ENCODE measurements at regions not wholly inside any gene's neighbourhood (a gene's known extent, or its start where the extent isn't known, plus 50 kb on each side); places are given as distances from the start of the nearest gene placed in this dataset.

DNA sequence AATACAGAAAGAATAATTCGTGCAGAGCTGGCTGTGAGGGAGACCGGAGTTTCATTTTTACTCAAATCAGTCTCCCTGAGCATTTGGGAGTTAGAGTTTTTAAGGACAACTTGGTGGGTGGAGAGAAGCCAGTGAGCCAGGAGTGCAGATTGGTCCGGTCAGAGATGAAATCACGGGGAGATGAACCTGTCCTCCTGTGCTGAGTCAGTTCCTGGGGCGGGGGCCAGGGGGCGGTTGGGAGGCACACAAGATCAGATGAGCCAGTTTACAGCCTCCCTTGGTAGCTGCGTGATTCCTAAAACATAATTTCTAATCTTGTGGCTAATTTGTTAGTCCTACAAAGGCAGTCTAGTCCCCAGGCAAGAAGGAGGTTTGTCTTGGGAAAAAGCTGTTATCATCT lies 1267.9 kb downstream of the AMY1C start:
- no peak for DNase-seq (ENCODE audit: low read depth)
- TF ChIP-seq, protein P1, sequence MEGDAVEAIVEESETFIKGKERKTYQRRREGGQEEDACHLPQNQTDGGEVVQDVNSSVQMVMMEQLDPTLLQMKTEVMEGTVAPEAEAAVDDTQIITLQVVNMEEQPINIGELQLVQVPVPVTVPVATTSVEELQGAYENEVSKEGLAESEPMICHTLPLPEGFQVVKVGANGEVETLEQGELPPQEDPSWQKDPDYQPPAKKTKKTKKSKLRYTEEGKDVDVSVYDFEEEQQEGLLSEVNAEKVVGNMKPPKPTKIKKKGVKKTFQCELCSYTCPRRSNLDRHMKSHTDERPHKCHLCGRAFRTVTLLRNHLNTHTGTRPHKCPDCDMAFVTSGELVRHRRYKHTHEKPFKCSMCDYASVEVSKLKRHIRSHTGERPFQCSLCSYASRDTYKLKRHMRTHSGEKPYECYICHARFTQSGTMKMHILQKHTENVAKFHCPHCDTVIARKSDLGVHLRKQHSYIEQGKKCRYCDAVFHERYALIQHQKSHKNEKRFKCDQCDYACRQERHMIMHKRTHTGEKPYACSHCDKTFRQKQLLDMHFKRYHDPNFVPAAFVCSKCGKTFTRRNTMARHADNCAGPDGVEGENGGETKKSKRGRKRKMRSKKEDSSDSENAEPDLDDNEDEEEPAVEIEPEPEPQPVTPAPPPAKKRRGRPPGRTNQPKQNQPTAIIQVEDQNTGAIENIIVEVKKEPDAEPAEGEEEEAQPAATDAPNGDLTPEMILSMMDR (IDR thresholded peaks at IDR 0.05; ENCODE audit: low read length, missing control alignments): no peak
- no peak overlapping the region for H3K4me3 ChIP-seq (replicated peaks; ENCODE audit: low read depth, low read length)

DNA sequence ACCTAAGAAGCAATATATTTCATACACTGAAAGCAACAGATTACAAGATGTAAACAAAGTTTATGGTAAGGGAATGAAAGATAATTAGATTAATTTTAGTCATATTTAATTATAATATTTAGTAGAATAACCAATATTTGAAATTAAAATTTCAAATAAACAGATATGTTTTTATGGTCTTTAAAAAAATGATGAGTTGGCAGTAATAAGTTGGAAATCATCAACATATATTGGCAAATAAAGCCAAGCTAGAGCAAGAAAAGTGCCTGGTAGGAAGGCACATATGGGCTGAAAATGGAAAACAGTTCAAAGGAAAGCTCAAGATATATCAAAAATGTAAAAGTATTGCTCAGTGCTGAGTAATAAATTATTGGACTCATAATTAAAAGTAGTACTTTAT lies 1274.0 kb downstream of the AMY1C start:
- H3K4me3 ChIP-seq (replicated peaks; ENCODE audit: low read depth, low read length): no peak overlapping the region
- DNase-seq (ENCODE audit: low read depth): no peak
- TF ChIP-seq, protein P1 (IDR thresholded peaks at IDR 0.05; ENCODE audit: low read length, missing control alignments): no peak

DNA sequence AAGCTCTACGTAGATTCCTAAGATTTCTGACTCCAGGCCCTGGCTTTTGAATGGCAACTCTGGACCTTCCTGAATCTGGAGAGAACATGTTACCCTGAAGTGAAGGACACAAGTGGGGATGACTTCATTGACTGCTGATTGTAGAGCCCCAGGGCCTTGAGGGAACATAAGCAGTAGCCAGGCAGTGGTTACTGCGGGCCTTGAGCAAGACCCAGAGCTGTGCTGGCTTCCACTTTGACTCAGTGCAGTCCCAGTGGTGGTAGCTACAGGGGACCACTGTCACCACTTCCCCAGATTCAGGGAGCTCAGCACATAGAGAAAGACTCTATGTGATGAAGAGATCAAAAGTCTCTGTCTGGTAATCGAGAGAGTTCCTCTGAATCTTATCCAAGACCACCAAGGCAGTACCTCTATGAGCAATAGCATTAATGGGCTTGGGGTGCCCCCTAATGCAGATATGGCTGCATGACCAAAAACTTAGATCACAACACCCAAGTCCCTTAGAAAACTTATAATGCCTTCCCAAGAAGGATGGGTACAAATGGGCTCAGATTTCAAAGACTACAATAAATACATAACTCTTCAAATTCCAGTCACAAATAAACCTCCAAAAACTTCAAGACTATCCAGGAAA lies 1278.3 kb downstream of the AMY1C start:
- TF ChIP-seq, protein P1 (IDR thresholded peaks at IDR 0.05; ENCODE audit: low read length, missing control alignments): no peak
- no peak for DNase-seq (ENCODE audit: low read depth)
- no peak overlapping the region for H3K4me3 ChIP-seq (replicated peaks; ENCODE audit: low read depth, low read length)

DNA sequence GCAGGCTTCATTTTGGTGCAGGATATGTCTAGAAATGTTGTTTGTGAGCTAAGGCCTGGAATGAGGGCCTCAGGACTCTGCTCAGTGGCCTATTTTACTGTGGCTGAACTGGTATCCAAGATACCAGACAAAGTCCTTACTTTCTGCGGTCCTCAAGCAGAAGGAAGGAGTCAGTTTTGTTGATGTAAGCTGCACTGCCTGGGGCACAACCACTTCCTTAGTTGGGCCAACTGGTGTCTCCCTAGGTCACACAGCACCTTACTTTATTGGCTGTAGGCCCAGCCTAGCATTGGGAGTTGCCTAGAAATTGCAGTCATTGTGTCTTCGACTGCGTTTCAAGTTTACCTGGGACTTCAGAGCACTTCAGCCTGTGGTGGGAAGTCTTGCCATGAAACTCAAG lies 1322.7 kb downstream of the AMY1C start:
- TF ChIP-seq, protein P1 (IDR thresholded peaks at IDR 0.05; ENCODE audit: low read length, missing control alignments): no peak
- DNase-seq (ENCODE audit: low read depth): no peak
- H3K4me3 ChIP-seq (replicated peaks; ENCODE audit: low read depth, low read length): no peak overlapping the region

DNA sequence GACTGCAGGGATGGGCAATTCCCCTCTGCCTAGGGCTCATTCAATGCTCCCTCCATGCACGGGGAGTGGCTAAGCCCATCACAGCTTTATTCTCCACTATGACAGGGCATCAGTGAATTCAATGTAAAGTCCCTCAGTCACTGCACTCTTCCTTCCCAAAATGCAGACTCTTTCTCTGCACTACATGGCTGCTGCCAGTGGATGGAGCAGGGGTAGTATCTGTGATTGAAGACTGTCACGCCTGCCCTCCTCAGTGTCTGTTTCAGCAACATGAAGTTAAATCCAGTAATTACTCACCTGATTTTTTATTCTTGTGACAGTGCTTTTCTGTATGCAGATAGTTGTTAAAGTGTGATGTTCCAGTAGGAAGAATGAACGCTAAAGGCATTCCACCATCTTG lies 1323.2 kb downstream of the AMY1C start:
- no peak overlapping the region for H3K4me3 ChIP-seq (replicated peaks; ENCODE audit: low read depth, low read length)
- TF ChIP-seq, protein P1 (IDR thresholded peaks at IDR 0.05; ENCODE audit: low read length, missing control alignments): no peak

DNA sequence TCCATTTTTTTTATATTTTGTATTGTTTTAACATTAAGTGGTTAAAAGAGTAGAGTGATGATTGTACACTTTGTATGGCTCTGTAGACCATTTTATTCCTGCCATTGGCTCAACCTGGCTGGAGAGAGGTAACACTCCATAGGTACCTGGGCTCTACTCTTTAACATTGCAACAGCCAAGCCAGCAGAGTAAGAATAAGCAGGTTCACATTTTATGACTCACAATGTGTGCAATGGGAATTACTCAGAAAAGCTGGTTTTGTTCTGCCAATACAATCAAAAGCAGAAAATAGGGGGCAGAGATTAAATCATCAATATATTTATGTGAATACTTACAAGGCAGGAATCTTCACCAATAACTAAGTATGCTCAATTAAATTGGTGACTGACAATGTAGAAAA lies 1324.0 kb downstream of the AMY1C start:
- H3K4me3 ChIP-seq (replicated peaks; ENCODE audit: low read depth, low read length): no peak overlapping the region
- TF ChIP-seq, protein P1 (IDR thresholded peaks at IDR 0.05; ENCODE audit: low read length, missing control alignments): no peak
- no peak for DNase-seq (ENCODE audit: low read depth)

More for the DNA sequence above, 1323.2 kb downstream of the AMY1C start:
- DNase-seq (ENCODE audit: low read depth): no peak

DNA sequence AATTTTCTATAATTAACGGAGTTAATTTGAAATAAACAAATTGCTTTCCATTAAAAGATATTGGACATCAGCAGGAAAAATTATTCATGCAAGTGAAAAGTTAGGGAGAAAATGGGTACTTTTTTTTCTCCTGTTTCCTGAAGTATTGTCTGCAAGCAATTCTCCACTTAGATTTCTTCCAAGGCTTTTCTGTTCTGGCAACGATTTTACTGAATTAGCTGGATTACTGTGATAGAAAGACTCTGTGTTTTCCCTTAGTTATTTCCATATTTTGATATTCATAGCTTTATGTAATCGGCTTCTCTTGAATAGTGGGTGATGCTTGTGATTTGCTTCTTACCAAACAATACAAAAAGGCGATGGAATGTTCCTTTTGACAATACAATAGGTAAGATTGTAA lies 1333.9 kb downstream of the AMY1C start:
- DNase-seq (ENCODE audit: low read depth): no peak
- TF ChIP-seq, protein P1 (IDR thresholded peaks at IDR 0.05; ENCODE audit: low read length, missing control alignments): no peak
- H3K4me3 ChIP-seq (replicated peaks; ENCODE audit: low read depth, low read length): no peak overlapping the region
